WI38 (cell line): ENCODE measurements at regions not wholly inside any gene's neighbourhood (a gene's known extent, or its start where the extent isn't known, plus 50 kb on each side); places are given as distances from the start of the nearest gene placed in this dataset.

ENCODE experiments used
- H3K4me3 ChIP-seq: 2 replicates; pipeline ENCODE4 v1.5.1; 2011; ENCODE audit warnings: low read depth, mild to moderate bottlenecking, control low read depth, low read length
- CTCF ChIP-seq: IDR thresholded peaks from 2 replicates; pipeline ENCODE4 v1.5.1; 2012; ENCODE audit warnings: low read depth, mild to moderate bottlenecking, control low read depth, low read length

GRCh38 chr2:176601066-176601465 is 331.8 kb downstream of the MTX2 start:
- no peak for TF ChIP-seq CTCF

GRCh38 chr2:176612036-176612435 is 342.8 kb downstream of the MTX2 start:
- no peak for TF ChIP-seq CTCF

More at GRCh38 chr2:176601066-176601465, 331.8 kb downstream of the MTX2 start:
- H3K4me3 ChIP-seq: no peak overlapping the region

GRCh38 chr2:176612736-176613135 is 343.5 kb downstream of the MTX2 start:
- no peak for TF ChIP-seq CTCF
- no peak overlapping the region for H3K4me3 ChIP-seq

More at GRCh38 chr2:176612036-176612435, 342.8 kb downstream of the MTX2 start:
- H3K4me3 ChIP-seq: no peak overlapping the region

GRCh38 chr2:176613323-176613987 is 344.2 kb downstream of the MTX2 start:
- no peak for TF ChIP-seq CTCF
- H3K4me3 ChIP-seq: no peak overlapping the region

- H3K4me3 ChIP-seq: no peak overlapping the region
- TF ChIP-seq CTCF: no peak
Measured at GRCh38 chr2:176614049-176614448, 344.8 kb downstream of the MTX2 start.

GRCh38 chr2:176614930-176615329 is 345.7 kb downstream of the MTX2 start:
- TF ChIP-seq CTCF: no peak
- H3K4me3 ChIP-seq: no peak overlapping the region

- H3K4me3 ChIP-seq: no peak overlapping the region
- TF ChIP-seq CTCF: no peak
Measured at GRCh38 chr2:176619504-176619903, 350.3 kb downstream of the MTX2 start.
